ENCODE measurements at regions not wholly inside any gene's neighbourhood (a gene's known extent, or its start where the extent isn't known, plus 50 kb on each side); places are given as distances from the start of the nearest gene placed in this dataset.
"Not testable (repeated sequence)": the region's sequence is repeated elsewhere in the genome, so short reads cannot be mapped to it uniquely, and the experiment has no call there.

DNA sequence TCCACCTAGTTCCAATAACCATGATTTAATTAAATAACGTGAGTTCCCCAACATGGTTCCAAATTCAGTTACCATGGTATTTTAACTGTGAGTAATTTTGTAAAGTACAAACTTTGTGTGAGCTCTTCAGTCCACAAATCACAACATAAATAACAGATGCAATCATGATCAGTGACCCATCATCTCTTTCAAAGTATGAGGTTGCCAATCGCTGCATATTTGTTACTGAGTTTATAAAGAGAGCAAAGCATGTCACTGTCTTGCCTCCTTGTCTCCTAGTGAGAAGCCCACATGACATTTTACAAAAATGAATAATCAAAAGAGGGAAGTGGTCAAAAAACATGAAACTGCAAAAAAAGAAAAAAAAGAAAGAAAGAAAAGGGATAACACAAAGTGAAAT lies 69.1 kb upstream of the PDSS1 start:
- DNase-seq (ENCODE audit: low read depth, low spot score): no peak
- in situ Hi-C loops (cut with HindIII; ENCODE audit: low pct_unique_long_range_greater_than_20kb, low sequenced_read_pairs): no loop called here
- H3K27ac ChIP-seq (ENCODE audit: low read length): no peak overlapping the region
- H3K27me3 ChIP-seq (ENCODE audit: control insufficient read depth, insufficient read depth, low read length): peaks cover 4% of the 10 kb centered on the region
- H3K9me3 ChIP-seq (ENCODE audit: control insufficient read depth, insufficient read depth, low read depth, low read length): no peaks in the 10 kb centered on the region
- no TSS peak for BruUV-seq (replicated peaks)
- TF ChIP-seq, protein P1, sequence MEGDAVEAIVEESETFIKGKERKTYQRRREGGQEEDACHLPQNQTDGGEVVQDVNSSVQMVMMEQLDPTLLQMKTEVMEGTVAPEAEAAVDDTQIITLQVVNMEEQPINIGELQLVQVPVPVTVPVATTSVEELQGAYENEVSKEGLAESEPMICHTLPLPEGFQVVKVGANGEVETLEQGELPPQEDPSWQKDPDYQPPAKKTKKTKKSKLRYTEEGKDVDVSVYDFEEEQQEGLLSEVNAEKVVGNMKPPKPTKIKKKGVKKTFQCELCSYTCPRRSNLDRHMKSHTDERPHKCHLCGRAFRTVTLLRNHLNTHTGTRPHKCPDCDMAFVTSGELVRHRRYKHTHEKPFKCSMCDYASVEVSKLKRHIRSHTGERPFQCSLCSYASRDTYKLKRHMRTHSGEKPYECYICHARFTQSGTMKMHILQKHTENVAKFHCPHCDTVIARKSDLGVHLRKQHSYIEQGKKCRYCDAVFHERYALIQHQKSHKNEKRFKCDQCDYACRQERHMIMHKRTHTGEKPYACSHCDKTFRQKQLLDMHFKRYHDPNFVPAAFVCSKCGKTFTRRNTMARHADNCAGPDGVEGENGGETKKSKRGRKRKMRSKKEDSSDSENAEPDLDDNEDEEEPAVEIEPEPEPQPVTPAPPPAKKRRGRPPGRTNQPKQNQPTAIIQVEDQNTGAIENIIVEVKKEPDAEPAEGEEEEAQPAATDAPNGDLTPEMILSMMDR (IDR thresholded peaks at IDR 0.05): no peak
- TF ChIP-seq, protein P2, sequence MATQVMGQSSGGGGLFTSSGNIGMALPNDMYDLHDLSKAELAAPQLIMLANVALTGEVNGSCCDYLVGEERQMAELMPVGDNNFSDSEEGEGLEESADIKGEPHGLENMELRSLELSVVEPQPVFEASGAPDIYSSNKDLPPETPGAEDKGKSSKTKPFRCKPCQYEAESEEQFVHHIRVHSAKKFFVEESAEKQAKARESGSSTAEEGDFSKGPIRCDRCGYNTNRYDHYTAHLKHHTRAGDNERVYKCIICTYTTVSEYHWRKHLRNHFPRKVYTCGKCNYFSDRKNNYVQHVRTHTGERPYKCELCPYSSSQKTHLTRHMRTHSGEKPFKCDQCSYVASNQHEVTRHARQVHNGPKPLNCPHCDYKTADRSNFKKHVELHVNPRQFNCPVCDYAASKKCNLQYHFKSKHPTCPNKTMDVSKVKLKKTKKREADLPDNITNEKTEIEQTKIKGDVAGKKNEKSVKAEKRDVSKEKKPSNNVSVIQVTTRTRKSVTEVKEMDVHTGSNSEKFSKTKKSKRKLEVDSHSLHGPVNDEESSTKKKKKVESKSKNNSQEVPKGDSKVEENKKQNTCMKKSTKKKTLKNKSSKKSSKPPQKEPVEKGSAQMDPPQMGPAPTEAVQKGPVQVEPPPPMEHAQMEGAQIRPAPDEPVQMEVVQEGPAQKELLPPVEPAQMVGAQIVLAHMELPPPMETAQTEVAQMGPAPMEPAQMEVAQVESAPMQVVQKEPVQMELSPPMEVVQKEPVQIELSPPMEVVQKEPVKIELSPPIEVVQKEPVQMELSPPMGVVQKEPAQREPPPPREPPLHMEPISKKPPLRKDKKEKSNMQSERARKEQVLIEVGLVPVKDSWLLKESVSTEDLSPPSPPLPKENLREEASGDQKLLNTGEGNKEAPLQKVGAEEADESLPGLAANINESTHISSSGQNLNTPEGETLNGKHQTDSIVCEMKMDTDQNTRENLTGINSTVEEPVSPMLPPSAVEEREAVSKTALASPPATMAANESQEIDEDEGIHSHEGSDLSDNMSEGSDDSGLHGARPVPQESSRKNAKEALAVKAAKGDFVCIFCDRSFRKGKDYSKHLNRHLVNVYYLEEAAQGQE (IDR thresholded peaks at IDR 0.05; ENCODE audit: insufficient read depth in 1 of 2, low read depth in 2 of 2, low read length in 1 of 2): no peak
- TF ChIP-seq POLR2AphosphoS5 (IDR thresholded peaks at IDR 0.05; ENCODE audit: low read depth, low read length) (no peak), TCF7L2 (IDR thresholded peaks at IDR 0.05; ENCODE audit: low read depth, low read length) (no peak), SIN3A (IDR thresholded peaks at IDR 0.05; ENCODE audit: borderline replicate concordance, insufficient read depth, low read depth, low read length) (no peak)
- no peak overlapping the region for H3K4me3 ChIP-seq (ENCODE audit: low read depth in 2 of 2, low read length in 2 of 2)
- intact Hi-C loops (cut with micrococcal nuclease; ENCODE audit: unreplicated experiment): no loop called here
- POLR2A ChIA-PET: no interaction called here
- no peak for ATAC-seq
- no peaks in the 10 kb centered on the region; the same call in 1 of the 2 replicates for H3K36me3 ChIP-seq (ENCODE audit: control insufficient read depth, insufficient read depth, low read length)
- no peaks in the 10 kb centered on the region for H3K4me1 ChIP-seq (ENCODE audit: control insufficient read depth, insufficient read depth, low read length)
- CTCF ChIA-PET: no interaction called here

DNA sequence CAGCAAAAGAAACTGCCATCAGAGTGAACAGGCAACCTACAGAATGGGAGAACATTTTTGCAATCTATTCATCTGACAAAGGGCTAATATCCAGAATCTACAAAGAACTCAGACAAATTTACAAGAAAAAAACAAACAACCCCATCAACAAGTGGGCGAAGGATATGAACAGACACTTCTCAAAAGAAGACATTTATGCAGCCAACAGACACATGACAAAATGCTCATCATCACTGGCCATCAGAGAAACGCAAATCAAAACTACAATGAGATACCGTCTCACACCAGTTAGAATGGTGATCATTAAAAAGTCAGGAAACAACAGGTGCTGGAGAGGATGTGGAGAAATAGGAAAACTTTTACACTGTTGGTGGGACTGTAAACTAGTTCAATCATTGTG lies 65.3 kb upstream of the PDSS1 start:
- intact Hi-C loops (cut with micrococcal nuclease; ENCODE audit: unreplicated experiment); CTCF ChIA-PET; BruUV-seq (replicated peaks); ATAC-seq; in situ Hi-C loops (cut with HindIII; ENCODE audit: low pct_unique_long_range_greater_than_20kb, low sequenced_read_pairs); H3K9me3 ChIP-seq (ENCODE audit: control insufficient read depth, insufficient read depth, low read depth, low read length); H3K27me3 ChIP-seq (ENCODE audit: control insufficient read depth, insufficient read depth, low read length); H3K27ac ChIP-seq (ENCODE audit: low read length); H3K4me1 ChIP-seq (ENCODE audit: control insufficient read depth, insufficient read depth, low read length); DNase-seq (ENCODE audit: low read depth, low spot score); POLR2A ChIA-PET; H3K4me3 ChIP-seq (ENCODE audit: low read depth in 2 of 2, low read length in 2 of 2); H3K36me3 ChIP-seq (ENCODE audit: control insufficient read depth, insufficient read depth, low read length): not testable (repeated sequence)

DNA sequence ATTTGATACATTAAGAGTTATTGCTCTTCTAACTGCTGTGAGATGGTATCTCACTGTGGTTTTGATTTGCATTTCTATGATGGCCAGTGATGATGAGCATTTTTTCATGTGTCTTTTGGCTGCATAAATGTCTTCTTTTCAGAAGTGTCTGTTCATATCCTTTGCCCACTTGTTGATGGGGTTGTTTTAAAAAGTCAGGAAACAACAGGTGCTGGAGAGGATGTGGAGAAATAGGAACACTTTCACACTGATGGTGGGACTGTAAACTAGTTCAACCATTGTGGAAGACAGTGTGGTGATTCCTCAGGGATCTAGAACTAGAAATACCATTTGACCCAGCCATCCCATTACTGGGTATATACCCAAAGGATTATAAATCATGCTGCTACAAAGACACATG lies 63.4 kb upstream of the PDSS1 start:
- CTCF ChIA-PET; in situ Hi-C loops (cut with HindIII; ENCODE audit: low pct_unique_long_range_greater_than_20kb, low sequenced_read_pairs): not testable (repeated sequence)

More for the DNA sequence above, 63.4 kb upstream of the PDSS1 start:
- POLR2A ChIA-PET; H3K27ac ChIP-seq (ENCODE audit: low read length); DNase-seq (ENCODE audit: low read depth, low spot score); H3K4me3 ChIP-seq (ENCODE audit: low read depth in 2 of 2, low read length in 2 of 2); BruUV-seq (replicated peaks); intact Hi-C loops (cut with micrococcal nuclease; ENCODE audit: unreplicated experiment); H3K36me3 ChIP-seq (ENCODE audit: control insufficient read depth, insufficient read depth, low read length); H3K27me3 ChIP-seq (ENCODE audit: control insufficient read depth, insufficient read depth, low read length); H3K4me1 ChIP-seq (ENCODE audit: control insufficient read depth, insufficient read depth, low read length); H3K9me3 ChIP-seq (ENCODE audit: control insufficient read depth, insufficient read depth, low read depth, low read length); ATAC-seq: not testable (repeated sequence)

Measured in Panc1 (cell line).